ENCODE measurements at regions not wholly inside any gene's neighbourhood (a gene's known extent, or its start where the extent isn't known, plus 50 kb on each side); places are given as distances from the start of the nearest gene placed in this dataset.

- POLR2A ChIA-PET: no interaction called here
- no peak for TF ChIP-seq CTCF (IDR thresholded peaks at IDR 0.05; ENCODE audit: insufficient read depth, low read length, missing control alignments)
- no peak overlapping the region for H3K4me3 ChIP-seq (ENCODE audit: low read depth, low read length)
- DNase-seq (ENCODE audit: low read depth, low spot score): no peak
- CTCF ChIA-PET: no interaction called here
Measured at GRCh38 chr6:84459401-84459800, 232.0 kb upstream of the CEP162 start.

- no peak for TF ChIP-seq CTCF (IDR thresholded peaks at IDR 0.05; ENCODE audit: insufficient read depth, low read length, missing control alignments)
- no peak overlapping the region for H3K4me3 ChIP-seq (ENCODE audit: low read depth, low read length)
- ChIA-PET POLR2A (no interaction called here), CTCF (no interaction called here)
- no peak for DNase-seq (ENCODE audit: low read depth, low spot score)
Measured at GRCh38 chr6:84458271-84458670, 230.8 kb upstream of the CEP162 start.

GRCh38 chr6:84457276-84457675 is 229.8 kb upstream of the CEP162 start:
- H3K4me3 ChIP-seq (ENCODE audit: low read depth, low read length): no peak overlapping the region
- no peak for TF ChIP-seq CTCF (IDR thresholded peaks at IDR 0.05; ENCODE audit: insufficient read depth, low read length, missing control alignments)
- ChIA-PET CTCF (no interaction called here), POLR2A (no interaction called here)
- no peak for DNase-seq (ENCODE audit: low read depth, low spot score)

- POLR2A ChIA-PET: no interaction called here
- no peak overlapping the region for H3K4me3 ChIP-seq (ENCODE audit: low read depth, low read length)
- TF ChIP-seq CTCF (IDR thresholded peaks at IDR 0.05; ENCODE audit: insufficient read depth, low read length, missing control alignments): no peak
- CTCF ChIA-PET: no interaction called here
- DNase-seq (ENCODE audit: low read depth, low spot score): no peak
Measured at GRCh38 chr6:84456803-84457202, 229.4 kb upstream of the CEP162 start.

GRCh38 chr6:84455511-84456029 is 228.1 kb upstream of the CEP162 start:
- H3K4me3 ChIP-seq (ENCODE audit: low read depth, low read length): no peak overlapping the region
- ChIA-PET POLR2A (no interaction called here), CTCF (no interaction called here)
- DNase-seq (ENCODE audit: low read depth, low spot score): no peak
- TF ChIP-seq CTCF (IDR thresholded peaks at IDR 0.05; ENCODE audit: insufficient read depth, low read length, missing control alignments): no peak

- H3K4me3 ChIP-seq (ENCODE audit: low read depth, low read length): no peak overlapping the region
- POLR2A ChIA-PET: no interaction called here
- CTCF ChIA-PET: interaction anchor here (1.3 kb wide), 1 partner anchor 321 kb away, joined by 4 read pairs; no protein-coding TSS in a partner anchor
- no peak for TF ChIP-seq CTCF (IDR thresholded peaks at IDR 0.05; ENCODE audit: insufficient read depth, low read length, missing control alignments)
- no peak for DNase-seq (ENCODE audit: low read depth, low spot score)
Measured at GRCh38 chr6:84453499-84453898, 226.1 kb upstream of the CEP162 start.

All from AG04449 (cell line).